ENCODE measurements at regions not wholly inside any gene's neighbourhood (a gene's known extent, or its start where the extent isn't known, plus 50 kb on each side); places are given as distances from the start of the nearest gene placed in this dataset.
"Not testable (repeated sequence)": the region's sequence is repeated elsewhere in the genome, so short reads cannot be mapped to it uniquely, and the experiment has no call there.

- peak; percentile 83 for TF ChIP-seq CTCF (conservative IDR thresholded peaks at IDR 0.05; ENCODE audit: low read depth, low read length)
- no peak for TF ChIP-seq EZH2 (IDR thresholded peaks at IDR 0.05; ENCODE audit: borderline replicate concordance, low read depth, low read length, poor library complexity, severe bottlenecking)
Measured at GRCh38 chr10:63977329-63977923, 456.2 kb downstream of the REEP3 start.

GRCh38 chr10:63980870-63981269 is 459.7 kb downstream of the REEP3 start:
- BruUV-seq (replicated peaks); H3K36me3 ChIP-seq (ENCODE audit: insufficient read depth, low read length, poor library complexity, severe bottlenecking); DNase-seq (ENCODE audit: low spot score); H3K27me3 ChIP-seq (replicated peaks; ENCODE audit: insufficient read depth, low read depth, low read length, poor library complexity); H3K4me3 ChIP-seq (ENCODE audit: low read depth, low read length, poor library complexity, severe bottlenecking); H3K9me3 ChIP-seq (ENCODE audit: low read depth, low read length, poor library complexity, severe bottlenecking); CTCF ChIA-PET; POLR2A ChIA-PET (ENCODE audit: low non-redundant PET); H3K4me1 ChIP-seq (ENCODE audit: insufficient read depth, low read length, poor library complexity, severe bottlenecking); H3K27ac ChIP-seq (ENCODE audit: low read depth, low read length, poor library complexity, severe bottlenecking); intact Hi-C loops (cut with micrococcal nuclease; ENCODE audit: unreplicated experiment): not testable (repeated sequence)

More at GRCh38 chr10:63977329-63977923, 456.2 kb downstream of the REEP3 start:
- intact Hi-C loops (cut with micrococcal nuclease; ENCODE audit: unreplicated experiment) = loop anchor here (2.0 kb wide), 1 partner anchor 111 kb away; no protein-coding TSS in a partner anchor
- DNase-seq (ENCODE audit: low spot score) = peak; percentile 68
- no TSS peak for BruUV-seq (replicated peaks)
- Histone ChIP-seq H3K9me3 (ENCODE audit: low read depth, low read length, poor library complexity, severe bottlenecking) (no peaks in the 10 kb centered on the region), H3K4me1 (ENCODE audit: insufficient read depth, low read length, poor library complexity, severe bottlenecking) (no peaks in the 10 kb centered on the region), H3K36me3 (ENCODE audit: insufficient read depth, low read length, poor library complexity, severe bottlenecking) (no peaks in the 10 kb centered on the region), H3K4me3 (ENCODE audit: low read depth, low read length, poor library complexity, severe bottlenecking) (no peak overlapping the region), H3K27me3 (replicated peaks; ENCODE audit: insufficient read depth, low read depth, low read length, poor library complexity) (no peaks in the 10 kb centered on the region), H3K27ac (ENCODE audit: low read depth, low read length, poor library complexity, severe bottlenecking) (no peak overlapping the region)
- CTCF ChIA-PET = interaction anchor here (1.2 to 1.5 kb wide), 2 partner anchors 105 to 111 kb away, joined by 9 to 15 read pairs; no protein-coding TSS in a partner anchor
- POLR2A ChIA-PET (ENCODE audit: low non-redundant PET) = interaction anchor here (0.7 kb wide), 1 partner anchor 11 kb away, joined by 3 read pairs; no protein-coding TSS in a partner anchor

GRCh38 chr10:63984061-63984460 is 462.9 kb downstream of the REEP3 start:
- H3K27me3 ChIP-seq (replicated peaks; ENCODE audit: insufficient read depth, low read depth, low read length, poor library complexity); CTCF ChIA-PET; H3K4me1 ChIP-seq (ENCODE audit: insufficient read depth, low read length, poor library complexity, severe bottlenecking); H3K4me3 ChIP-seq (ENCODE audit: low read depth, low read length, poor library complexity, severe bottlenecking); H3K27ac ChIP-seq (ENCODE audit: low read depth, low read length, poor library complexity, severe bottlenecking); intact Hi-C loops (cut with micrococcal nuclease; ENCODE audit: unreplicated experiment); BruUV-seq (replicated peaks); POLR2A ChIA-PET (ENCODE audit: low non-redundant PET); H3K36me3 ChIP-seq (ENCODE audit: insufficient read depth, low read length, poor library complexity, severe bottlenecking); DNase-seq (ENCODE audit: low spot score); H3K9me3 ChIP-seq (ENCODE audit: low read depth, low read length, poor library complexity, severe bottlenecking): not testable (repeated sequence)

GRCh38 chr10:63986536-63986935 is 465.3 kb downstream of the REEP3 start:
- intact Hi-C loops (cut with micrococcal nuclease; ENCODE audit: unreplicated experiment) = no loop called here
- CTCF ChIA-PET = no interaction called here

More at GRCh38 chr10:63986536-63986935, 465.3 kb downstream of the REEP3 start:
- peaks cover 10% of the 10 kb centered on the region for H3K9me3 ChIP-seq (ENCODE audit: low read depth, low read length, poor library complexity, severe bottlenecking)
- BruUV-seq (replicated peaks) = no TSS peak
- DNase-seq (ENCODE audit: low spot score) = no peak
- no peaks in the 10 kb centered on the region for H3K36me3 ChIP-seq (ENCODE audit: insufficient read depth, low read length, poor library complexity, severe bottlenecking)
- no peaks in the 10 kb centered on the region for H3K4me1 ChIP-seq (ENCODE audit: insufficient read depth, low read length, poor library complexity, severe bottlenecking)
- no peak overlapping the region for H3K27ac ChIP-seq (ENCODE audit: low read depth, low read length, poor library complexity, severe bottlenecking)
- H3K4me3 ChIP-seq (ENCODE audit: low read depth, low read length, poor library complexity, severe bottlenecking) = no peak overlapping the region
- TF ChIP-seq EZH2 (IDR thresholded peaks at IDR 0.05; ENCODE audit: borderline replicate concordance, low read depth, low read length, poor library complexity, severe bottlenecking) (no peak), CTCF (conservative IDR thresholded peaks at IDR 0.05; ENCODE audit: low read depth, low read length) (no peak)
- POLR2A ChIA-PET (ENCODE audit: low non-redundant PET) = no interaction called here
- H3K27me3 ChIP-seq (replicated peaks; ENCODE audit: insufficient read depth, low read depth, low read length, poor library complexity) = no peaks in the 10 kb centered on the region

Measured in A673 (cell line).